KBM-7 (cell line): ENCODE measurements at regions not wholly inside any gene's neighbourhood (a gene's known extent, or its start where the extent isn't known, plus 50 kb on each side); places are given as distances from the start of the nearest gene placed in this dataset.
"Not testable (repeated sequence)": the region's sequence is repeated elsewhere in the genome, so short reads cannot be mapped to it uniquely, and the experiment has no call there.

ENCODE experiments used
- DNase-seq: peaks from one replicate; pipeline ENCODE4 v3.0.0-alpha.2; 2015
- in situ Hi-C: fragments of 300-500 bp; cut with MboI; formaldehyde crosslinking; loops from 2 replicates; pipeline ENCODE4 v1.14.3; 2020; ENCODE audit warnings: low sequenced_read_pairs, low pct_unique_long_range_greater_than_20kb, mixed read lengths

GRCh38 chr7:81842361-81842760 is 72.5 kb upstream of the HGF start:
- no peak for DNase-seq
- in situ Hi-C loops, result no loop called here

GRCh38 chr7:81839708-81840369 is 70.0 kb upstream of the HGF start:
- in situ Hi-C loops, result no loop called here
- no peak for DNase-seq

GRCh38 chr7:81833401-81833800 is 63.6 kb upstream of the HGF start:
- no peak for DNase-seq
- in situ Hi-C loops, result no loop called here

GRCh38 chr7:81831883-81832282 is 62.0 kb upstream of the HGF start:
- in situ Hi-C loops, result no loop called here
- DNase-seq, result no peak

GRCh38 chr7:81829511-81829910 is 59.7 kb upstream of the HGF start:
- DNase-seq, in situ Hi-C loops: not testable (repeated sequence)

- no peak for DNase-seq
- in situ Hi-C loops, result no loop called here
Observed at GRCh38 chr7:81822811-81823210, 53.0 kb upstream of the HGF start.

- no peak for DNase-seq
- in situ Hi-C loops, result no loop called here
Observed at GRCh38 chr7:81819861-81820260, 50.0 kb upstream of the HGF start.
